Neural cell (in vitro differentiated cells): ENCODE measurements at regions not wholly inside any gene's neighbourhood (a gene's known extent, or its start where the extent isn't known, plus 50 kb on each side); places are given as distances from the start of the nearest gene placed in this dataset.

Experiments used
- CTCF ChIP-seq: fragments of 450-650 bp; IDR thresholded peaks from 2 replicates; pipeline ENCODE4 v1.5.1; 2014; ENCODE audit warnings: antibody characterized with exemption, mild to moderate bottlenecking, moderate library complexity; ENCODE audit not compliant: poor library complexity, severe bottlenecking
- EZH2 ChIP-seq: fragments of 200-600, 300-800 bp; shearing (Covaris generic), sonication (generic); IDR thresholded peaks from 2 replicates; pipeline ENCODE4 v1.6.1; 2014; ENCODE audit warnings: antibody characterized with exemption, low read length, borderline replicate concordance, mild to moderate bottlenecking; ENCODE audit not compliant: insufficient read depth, poor library complexity, severe bottlenecking
- MXI1 ChIP-seq: fragments of 450-650 bp; conservative IDR thresholded peaks from 2 replicates; pipeline ENCODE4 v1.6.1; 2014; ENCODE audit warnings: antibody characterized with exemption, mild to moderate bottlenecking; ENCODE audit not compliant: poor library complexity, severe bottlenecking
- POLR2AphosphoS5 ChIP-seq: IDR thresholded peaks from 2 replicates; pipeline ENCODE4 v1.6.1; 2012
- RAD21 ChIP-seq: fragments of 450-650 bp; conservative IDR thresholded peaks from 2 replicates; pipeline ENCODE4 v1.6.1; 2014; ENCODE audit warnings: antibody characterized with exemption, mild to moderate bottlenecking, moderate library complexity
- TAF1 ChIP-seq: IDR thresholded peaks from 2 replicates; pipeline ENCODE4 v1.6.1; 2012; ENCODE audit warnings: low read depth

DNA sequence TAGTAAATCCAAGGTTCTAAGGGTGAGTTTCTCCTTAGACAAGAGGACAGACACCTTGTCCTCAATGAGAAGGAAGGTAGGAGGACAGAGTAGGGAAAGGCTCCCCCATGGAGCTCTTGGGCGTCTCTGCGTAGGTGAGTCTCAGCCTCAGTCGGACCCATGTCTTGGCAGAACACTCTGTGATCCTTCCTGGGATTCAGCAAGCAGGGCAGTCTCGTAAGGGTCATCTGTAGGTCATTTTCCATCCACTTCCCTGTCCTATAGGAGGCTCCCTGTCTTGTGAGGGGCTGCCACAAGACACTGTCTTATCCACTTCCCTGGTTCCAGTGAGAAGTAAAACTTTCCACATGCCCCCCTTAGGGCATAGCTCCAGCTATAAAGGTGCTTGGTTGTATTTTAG lies 122.6 kb upstream of the TWIST2 start:
- no peak for TF ChIP-seq MXI1
- TF ChIP-seq EZH2 = no peak
- no peak for TF ChIP-seq CTCF
- TF ChIP-seq POLR2AphosphoS5 = no peak
- no peak for TF ChIP-seq TAF1
- no peak for TF ChIP-seq RAD21
